RPMI8226 (cell line): ENCODE measurements at regions not wholly inside any gene's neighbourhood (a gene's known extent, or its start where the extent isn't known, plus 50 kb on each side); places are given as distances from the start of the nearest gene placed in this dataset.

Experiments used
- DNase-seq: peaks from one replicate; pipeline ENCODE4 v3.0.0-alpha.2; 2015

GRCh38 chr21:15494481-15494880, 235.3 kb upstream of the USP25 start:
- DNase-seq: no peak

GRCh38 chr21:15495965-15496364, 233.8 kb upstream of the USP25 start:
- DNase-seq: no peak

GRCh38 chr21:15496911-15497310, 232.9 kb upstream of the USP25 start:
- no peak for DNase-seq

- DNase-seq: no peak
These were observed 231.3 kb upstream of the USP25 start for GRCh38 chr21:15498455-15498854.

- no peak for DNase-seq
These were observed 223.7 kb upstream of the USP25 start for GRCh38 chr21:15506086-15506485.

GRCh38 chr21:15508554-15508953, 221.2 kb upstream of the USP25 start:
- no peak for DNase-seq

GRCh38 chr21:15514073-15514946, 215.5 kb upstream of the USP25 start:
- DNase-seq: peak; percentile 19

- no peak for DNase-seq
These were observed 213.9 kb upstream of the USP25 start for GRCh38 chr21:15515908-15516307.

GRCh38 chr21:15517394-15517793, 212.4 kb upstream of the USP25 start:
- DNase-seq: no peak

GRCh38 chr21:15520811-15521643, 208.8 kb upstream of the USP25 start:
- DNase-seq: no peak

GRCh38 chr21:15521644-15522001, 208.2 kb upstream of the USP25 start:
- no peak for DNase-seq

- DNase-seq: no peak
These were observed 207.6 kb upstream of the USP25 start for GRCh38 chr21:15522148-15522547.

GRCh38 chr21:15524855-15525254, 204.9 kb upstream of the USP25 start:
- no peak for DNase-seq

GRCh38 chr21:15526798-15527197, 203.0 kb upstream of the USP25 start:
- DNase-seq: no peak

GRCh38 chr21:15528346-15528745, 201.4 kb upstream of the USP25 start:
- DNase-seq: no peak

GRCh38 chr21:15531986-15532385, 197.8 kb upstream of the USP25 start:
- DNase-seq: no peak

- no peak for DNase-seq
These were observed 196.2 kb upstream of the USP25 start for GRCh38 chr21:15533618-15534017.

- DNase-seq: no peak
These were observed 195.3 kb upstream of the USP25 start for GRCh38 chr21:15534450-15534886.

- DNase-seq: no peak
These were observed 190.4 kb upstream of the USP25 start for GRCh38 chr21:15539376-15539775.

GRCh38 chr21:15543473-15543872, 186.3 kb upstream of the USP25 start:
- DNase-seq: no peak

GRCh38 chr21:15549671-15550070, 180.1 kb upstream of the USP25 start:
- no peak for DNase-seq

GRCh38 chr21:15552914-15553494, 176.8 kb upstream of the USP25 start:
- DNase-seq: no peak

- peak; percentile 57 for DNase-seq
These were observed 171.9 kb upstream of the USP25 start for GRCh38 chr21:15557925-15558324.

GRCh38 chr21:15558884-15559283, 170.9 kb upstream of the USP25 start:
- no peak for DNase-seq
